ENCODE measurements at regions not wholly inside any gene's neighbourhood (a gene's known extent, or its start where the extent isn't known, plus 50 kb on each side); places are given as distances from the start of the nearest gene placed in this dataset.

- TF ChIP-seq REST (IDR thresholded peaks at IDR 0.05) (no peak), FOXA2 (IDR thresholded peaks at IDR 0.05) (no peak), YY1 (IDR thresholded peaks at IDR 0.05) (no peak), HNF4A (conservative IDR thresholded peaks at IDR 0.05) (no peak), GABPA (IDR thresholded peaks at IDR 0.05 in 1 of 2, conservative IDR thresholded peaks at IDR 0.05 in 1 of 2) (no peak), SP1 (IDR thresholded peaks at IDR 0.05) (no peak), CTCF (IDR thresholded peaks at IDR 0.05; ENCODE audit: low read depth, low read length, missing input control) (no peak)
Observed at GRCh38 chr13:76067850-76068249, 431.7 kb downstream of the LMO7 start (continued).

- H3K27ac ChIP-seq (ENCODE audit: low read depth in 1 of 2, low read length in 2 of 2), result no peak overlapping the region
- H3K4me3 ChIP-seq (ENCODE audit: low read depth in 1 of 3, low read length in 3 of 3), result no peak overlapping the region
- H3K9me3 ChIP-seq (ENCODE audit: control insufficient read depth in 4 of 4, low read length in 3 of 4), result no peaks in the 10 kb centered on the region
- DNase-seq (ENCODE audit: low spot score), result no peak
- H3K36me3 ChIP-seq (ENCODE audit: control insufficient read depth in 4 of 4, insufficient read depth in 3 of 4, low read depth in 1 of 4, low read length in 3 of 4), result no peaks in the 10 kb centered on the region
- 60% methylated on average over 1 of the region's 1 CpG for WGBS
- no peak overlapping the region for H3K9ac ChIP-seq (ENCODE audit: low read depth in 1 of 2, low read length in 2 of 2)
- no peak for TF ChIP-seq NR2F2 (IDR thresholded peaks at IDR 0.05)
- no peak for TF ChIP-seq FOXA1 (IDR thresholded peaks at IDR 0.05)
- no peak for TF ChIP-seq ZBTB33 (IDR thresholded peaks at IDR 0.05)
- TF ChIP-seq FOXA2 (IDR thresholded peaks at IDR 0.05), result no peak
- H3K27me3 ChIP-seq (ENCODE audit: control insufficient read depth in 4 of 4, insufficient read depth in 4 of 4, low read length in 3 of 4), result no peaks in the 10 kb centered on the region
- H3K4me1 ChIP-seq (ENCODE audit: control insufficient read depth in 4 of 4, insufficient read depth in 4 of 4, low read length in 3 of 4), result no peaks in the 10 kb centered on the region
Observed at GRCh38 chr13:76053181-76053580, 417.1 kb downstream of the LMO7 start.

GRCh38 chr13:76049376-76049746 lies 413.2 kb downstream of the LMO7 start:
- Histone ChIP-seq H3K27me3 (ENCODE audit: control insufficient read depth in 4 of 4, insufficient read depth in 4 of 4, low read length in 3 of 4) (no peaks in the 10 kb centered on the region), H3K9me3 (ENCODE audit: control insufficient read depth in 4 of 4, low read length in 3 of 4) (no peaks in the 10 kb centered on the region), H3K36me3 (ENCODE audit: control insufficient read depth in 4 of 4, insufficient read depth in 3 of 4, low read depth in 1 of 4, low read length in 3 of 4) (no peaks in the 10 kb centered on the region), H3K4me1 (ENCODE audit: control insufficient read depth in 4 of 4, insufficient read depth in 4 of 4, low read length in 3 of 4) (no peaks in the 10 kb centered on the region), H3K9ac (ENCODE audit: low read depth in 1 of 2, low read length in 2 of 2) (no peak overlapping the region), H3K4me3 (ENCODE audit: low read depth in 1 of 3, low read length in 3 of 3) (no peak overlapping the region), H3K27ac (ENCODE audit: low read depth in 1 of 2, low read length in 2 of 2) (no peak overlapping the region)
- 35% methylated on average over 1 of the region's 1 CpG for WGBS
- no peak for TF ChIP-seq JUND (IDR thresholded peaks at IDR 0.05)
- no peak for TF ChIP-seq SP1 (IDR thresholded peaks at IDR 0.05)
- no peak for DNase-seq (ENCODE audit: low spot score)

Measured in liver (tissue), 8 donors.